ENCODE measurements at regions not wholly inside any gene's neighbourhood (a gene's known extent, or its start where the extent isn't known, plus 50 kb on each side); places are given as distances from the start of the nearest gene placed in this dataset.

DNA sequence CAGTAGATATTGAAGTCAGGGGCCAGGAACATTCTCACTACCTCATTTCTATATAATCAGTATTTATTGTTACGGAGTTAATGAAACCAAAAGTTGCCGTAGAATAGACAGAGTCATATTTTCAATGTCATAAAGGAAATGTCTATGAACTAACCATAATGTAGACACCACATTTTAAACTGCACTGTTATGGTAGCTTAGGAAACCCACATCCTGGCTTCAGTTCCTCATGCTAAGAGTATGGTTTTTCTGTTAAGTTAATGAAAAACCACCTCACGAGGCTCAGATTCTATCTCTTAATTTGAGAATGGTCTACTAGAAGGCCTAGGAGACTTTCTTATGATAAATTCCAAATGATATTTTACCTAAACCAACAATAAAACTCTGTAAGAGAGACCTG lies 166.5 kb downstream of the TMEM26 start:
- TF ChIP-seq BHLHE40 (IDR thresholded peaks at IDR 0.05; ENCODE audit: low read depth, low read length) (no peak), CTCF (conservative IDR thresholded peaks at IDR 0.05; ENCODE audit: low read depth, low read length) (no peak), RFX5 (IDR thresholded peaks at IDR 0.05; ENCODE audit: low read depth, low read length) (no peak), POLR2A (IDR thresholded peaks at IDR 0.05; ENCODE audit: low read depth, low read length) (no peak), RAD21 (IDR thresholded peaks at IDR 0.05; ENCODE audit: low read length) (no peak), SMC3 (IDR thresholded peaks at IDR 0.05; ENCODE audit: low read depth, low read length) (no peak), USF2 (IDR thresholded peaks at IDR 0.05; ENCODE audit: low read depth, low read length) (no peak), CEBPB (IDR thresholded peaks at IDR 0.05; ENCODE audit: low read depth, low read length) (no peak), NFE2L2 (IDR thresholded peaks at IDR 0.05; ENCODE audit: low read depth, low read length) (no peak), MAZ (IDR thresholded peaks at IDR 0.05; ENCODE audit: borderline replicate concordance, low read depth, low read length) (no peak), MAFK (IDR thresholded peaks at IDR 0.05; ENCODE audit: low read depth, low read length) (no peak)
- TF ChIP-seq, protein P1, sequence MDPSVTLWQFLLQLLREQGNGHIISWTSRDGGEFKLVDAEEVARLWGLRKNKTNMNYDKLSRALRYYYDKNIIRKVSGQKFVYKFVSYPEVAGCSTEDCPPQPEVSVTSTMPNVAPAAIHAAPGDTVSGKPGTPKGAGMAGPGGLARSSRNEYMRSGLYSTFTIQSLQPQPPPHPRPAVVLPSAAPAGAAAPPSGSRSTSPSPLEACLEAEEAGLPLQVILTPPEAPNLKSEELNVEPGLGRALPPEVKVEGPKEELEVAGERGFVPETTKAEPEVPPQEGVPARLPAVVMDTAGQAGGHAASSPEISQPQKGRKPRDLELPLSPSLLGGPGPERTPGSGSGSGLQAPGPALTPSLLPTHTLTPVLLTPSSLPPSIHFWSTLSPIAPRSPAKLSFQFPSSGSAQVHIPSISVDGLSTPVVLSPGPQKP (IDR thresholded peaks at IDR 0.05; ENCODE audit: borderline replicate concordance, low read depth, low read length), result no peak
